SJSA1 (cell line): ENCODE measurements at regions not wholly inside any gene's neighbourhood (a gene's known extent, or its start where the extent isn't known, plus 50 kb on each side); places are given as distances from the start of the nearest gene placed in this dataset.
"Not testable (repeated sequence)": the region's sequence is repeated elsewhere in the genome, so short reads cannot be mapped to it uniquely, and the experiment has no call there.

Experiments
- DNase-seq, 2 experiments: peaks; one replicate each; pipeline ENCODE4 v3.0.0-alpha.2; 2015 to 2020; ENCODE audit warnings: low spot score in 2 of 2, low read depth in 1 of 2
- H3K27ac ChIP-seq: fragments of 250-450 bp; sonication (Bioruptor Pico); 2 replicates; pipeline ENCODE4 v1.5.1; 2020; ENCODE audit warnings: mild to moderate bottlenecking, moderate library complexity
- H3K27me3 ChIP-seq: fragments of 250-450 bp; sonication (Bioruptor Pico); replicated peaks from 2 replicates; pipeline ENCODE4 v1.5.1; 2020; ENCODE audit warnings: mild to moderate bottlenecking, moderate library complexity
- H3K36me3 ChIP-seq: fragments of 250-450 bp; sonication (Bioruptor Pico); 2 replicates; pipeline ENCODE4 v1.5.1; 2020; ENCODE audit warnings: mild to moderate bottlenecking
- H3K4me1 ChIP-seq: fragments of 250-450 bp; sonication (Bioruptor Pico); replicated peaks from 2 replicates; pipeline ENCODE4 v1.6.1; 2021; ENCODE audit warnings: mild to moderate bottlenecking
- H3K4me3 ChIP-seq: fragments of 250-450 bp; sonication (Bioruptor Pico); 2 replicates; pipeline ENCODE4 v1.5.1; 2020; ENCODE audit warnings: mild to moderate bottlenecking
- H3K9me3 ChIP-seq: fragments of 250-450 bp; sonication (Bioruptor Pico); replicated peaks from 2 replicates; pipeline ENCODE4 v1.5.1; 2020; ENCODE audit warnings: mild to moderate bottlenecking

- Histone ChIP-seq H3K4me1 (peaks cover 15% of the 10 kb centered on the region), H3K9me3 (no peaks in the 10 kb centered on the region), H3K27me3 (no peaks in the 10 kb centered on the region), H3K4me3 (no peak overlapping the region), H3K27ac (no peak overlapping the region), H3K36me3 (no peaks in the 10 kb centered on the region)
- no peak for DNase-seq
These were observed 355.4 kb upstream of the ZFHX3 start for GRCh38 chr16:73403291-73403690.

DNA sequence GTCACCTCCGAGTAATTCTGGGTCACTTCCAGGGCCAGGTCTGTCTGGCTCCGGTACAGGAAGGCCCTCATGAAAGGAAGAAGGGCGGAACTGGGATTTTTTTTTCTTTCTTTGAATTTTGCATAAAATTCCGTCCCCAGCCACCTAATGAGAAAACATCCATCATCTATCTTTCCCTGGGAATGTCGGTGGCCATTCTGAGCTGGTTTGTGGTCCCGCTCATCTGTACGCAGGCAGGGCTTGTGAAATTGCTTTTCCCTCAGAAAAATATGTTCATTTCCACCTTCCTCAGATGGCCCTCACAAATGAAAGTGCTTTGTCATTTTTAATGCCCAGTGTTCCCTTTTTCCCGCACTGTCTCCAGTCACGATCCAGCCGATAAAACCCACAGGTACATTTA is 353.0 kb upstream of the ZFHX3 start:
- no peak for DNase-seq
- Histone ChIP-seq H3K9me3 (no peaks in the 10 kb centered on the region), H3K4me1 (peaks cover 10% of the 10 kb centered on the region), H3K27ac (no peak overlapping the region), H3K27me3 (no peaks in the 10 kb centered on the region), H3K4me3 (no peak overlapping the region), H3K36me3 (no peaks in the 10 kb centered on the region)

DNA sequence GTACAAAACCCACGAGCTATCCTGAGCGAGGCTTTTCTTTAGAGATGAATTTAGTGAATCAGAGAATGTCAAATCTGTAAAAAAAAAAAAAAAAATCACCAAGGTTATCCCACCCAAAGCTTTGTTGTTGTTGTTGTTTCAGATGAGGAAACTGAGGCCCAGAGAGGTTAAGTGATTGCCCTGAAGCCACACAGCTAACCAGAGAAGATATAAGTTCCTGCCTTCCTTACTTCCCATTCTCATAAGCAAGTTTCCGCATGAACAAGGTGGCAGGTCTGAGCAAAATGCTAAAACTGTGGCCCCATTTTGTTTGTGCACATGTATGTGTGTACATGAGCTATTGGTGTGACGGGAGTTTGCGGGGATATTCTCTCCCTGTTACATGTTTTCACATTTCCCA is 352.1 kb upstream of the ZFHX3 start:
- Histone ChIP-seq H3K4me1 (peaks cover under 1% of the 10 kb centered on the region; the same call in 1 of the 2 replicates), H3K36me3 (no peaks in the 10 kb centered on the region), H3K27ac (no peak overlapping the region), H3K9me3 (no peaks in the 10 kb centered on the region), H3K27me3 (no peaks in the 10 kb centered on the region), H3K4me3 (no peak overlapping the region)
- DNase-seq: no peak

DNA sequence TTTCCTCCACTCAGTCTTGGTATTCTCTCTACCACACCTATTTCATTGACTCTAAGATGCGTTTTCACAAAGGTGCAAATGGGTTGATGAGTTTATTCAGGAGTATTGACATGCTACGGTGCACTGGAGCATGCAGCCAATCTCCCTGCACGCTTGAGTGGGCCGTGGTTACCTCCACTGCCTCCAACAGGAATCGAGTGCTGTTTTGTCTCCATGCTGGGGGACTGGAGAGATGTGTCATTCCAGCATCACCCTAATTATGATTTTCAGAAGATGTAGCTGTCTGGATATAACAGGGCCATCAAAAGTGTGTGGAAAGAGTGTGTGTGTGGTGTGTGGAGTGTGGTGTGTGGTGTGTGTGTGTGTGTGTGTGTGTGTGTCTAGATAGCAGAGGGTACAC is 351.6 kb upstream of the ZFHX3 start:
- no peak overlapping the region for H3K27ac ChIP-seq

GRCh38 chr16:73398604-73399003 is 350.7 kb upstream of the ZFHX3 start:
- not testable (repeated sequence) for DNase-seq, H3K9me3 ChIP-seq, H3K4me3 ChIP-seq, H3K27ac ChIP-seq, H3K27me3 ChIP-seq, H3K36me3 ChIP-seq, H3K4me1 ChIP-seq

More for the DNA sequence above, 351.6 kb upstream of the ZFHX3 start:
- Histone ChIP-seq H3K27me3 (no peaks in the 10 kb centered on the region), H3K4me1 (no peaks in the 10 kb centered on the region), H3K36me3 (no peaks in the 10 kb centered on the region), H3K4me3 (no peak overlapping the region), H3K9me3 (no peaks in the 10 kb centered on the region)
- DNase-seq: no peak

DNA sequence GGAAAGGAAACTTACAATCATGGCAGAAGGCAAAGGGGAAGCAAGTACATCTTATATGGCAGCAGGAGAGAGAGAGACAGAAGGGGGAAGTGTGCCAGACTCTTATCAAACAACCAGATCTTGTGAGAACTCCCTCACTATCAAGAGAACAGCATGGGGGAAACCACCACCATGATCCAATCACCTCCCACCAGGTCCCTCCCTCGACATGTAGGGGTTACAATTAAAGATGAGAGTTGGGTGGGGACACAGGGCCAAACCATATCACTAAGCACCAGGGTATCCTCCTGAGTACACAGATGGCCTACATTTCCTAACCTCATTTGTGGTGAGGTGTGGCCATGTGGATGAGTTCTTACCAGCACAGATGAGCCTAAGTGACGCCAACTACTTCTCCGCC is 348.6 kb upstream of the ZFHX3 start:
- Histone ChIP-seq H3K27ac (no peak overlapping the region), H3K36me3 (no peaks in the 10 kb centered on the region), H3K4me1 (no peaks in the 10 kb centered on the region), H3K9me3 (no peaks in the 10 kb centered on the region), H3K4me3 (no peak overlapping the region), H3K27me3 (no peaks in the 10 kb centered on the region)
- DNase-seq: no peak

- Histone ChIP-seq H3K27ac (0 out of 2 replicates have a peak overlapping the region, but pooled peaks have one; percentile 31), H3K36me3 (no peaks in the 10 kb centered on the region), H3K4me3 (no peak overlapping the region), H3K9me3 (no peaks in the 10 kb centered on the region), H3K4me1 (no peaks in the 10 kb centered on the region; the same call in 1 of the 2 replicates), H3K27me3 (no peaks in the 10 kb centered on the region)
- DNase-seq: peak; percentile 19 to 55
These were observed 343.0 kb upstream of the ZFHX3 start for GRCh38 chr16:73390936-73391335.

DNA sequence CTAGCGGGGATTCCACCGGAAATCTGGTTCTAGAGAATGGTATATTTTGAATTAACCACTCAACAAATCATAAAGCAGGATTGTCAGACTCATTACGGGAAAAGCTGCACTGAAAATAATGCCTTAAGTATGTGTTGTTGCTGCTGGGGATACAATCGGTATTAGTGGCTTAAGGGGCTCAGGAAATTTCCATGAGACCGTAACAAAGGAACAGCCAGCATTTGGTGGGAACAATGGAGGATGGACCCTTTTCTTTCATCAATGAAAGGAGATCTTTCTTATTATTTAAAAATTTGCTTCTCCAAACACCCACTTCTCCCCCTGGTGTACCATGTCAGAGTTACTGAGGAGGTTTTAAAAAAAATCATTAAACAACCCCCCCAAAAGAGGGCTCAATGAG is 342.6 kb upstream of the ZFHX3 start:
- Histone ChIP-seq H3K36me3 (no peaks in the 10 kb centered on the region), H3K27me3 (no peaks in the 10 kb centered on the region), H3K4me3 (no peak overlapping the region), H3K27ac (peak overlapping the region; percentile 31; the same call in 1 of the 2 replicates), H3K4me1 (no peaks in the 10 kb centered on the region; the same call in 1 of the 2 replicates), H3K9me3 (no peaks in the 10 kb centered on the region)
- DNase-seq: no peak

- no peak for DNase-seq
- no peaks in the 10 kb centered on the region for H3K36me3 ChIP-seq
These were observed 341.2 kb upstream of the ZFHX3 start for GRCh38 chr16:73389085-73389484.

GRCh38 chr16:73387979-73388378 is 340.1 kb upstream of the ZFHX3 start:
- no peaks in the 10 kb centered on the region; the same call in 1 of the 2 replicates for H3K4me1 ChIP-seq
- no peak overlapping the region for H3K27ac ChIP-seq
- DNase-seq: no peak
- no peaks in the 10 kb centered on the region for H3K27me3 ChIP-seq
- no peak overlapping the region for H3K4me3 ChIP-seq
- no peaks in the 10 kb centered on the region for H3K36me3 ChIP-seq
- no peaks in the 10 kb centered on the region for H3K9me3 ChIP-seq

More at GRCh38 chr16:73389085-73389484, 341.2 kb upstream of the ZFHX3 start:
- Histone ChIP-seq H3K9me3 (no peaks in the 10 kb centered on the region), H3K27ac (no peak overlapping the region), H3K27me3 (no peaks in the 10 kb centered on the region), H3K4me3 (no peak overlapping the region), H3K4me1 (no peaks in the 10 kb centered on the region; the same call in 1 of the 2 replicates)

DNA sequence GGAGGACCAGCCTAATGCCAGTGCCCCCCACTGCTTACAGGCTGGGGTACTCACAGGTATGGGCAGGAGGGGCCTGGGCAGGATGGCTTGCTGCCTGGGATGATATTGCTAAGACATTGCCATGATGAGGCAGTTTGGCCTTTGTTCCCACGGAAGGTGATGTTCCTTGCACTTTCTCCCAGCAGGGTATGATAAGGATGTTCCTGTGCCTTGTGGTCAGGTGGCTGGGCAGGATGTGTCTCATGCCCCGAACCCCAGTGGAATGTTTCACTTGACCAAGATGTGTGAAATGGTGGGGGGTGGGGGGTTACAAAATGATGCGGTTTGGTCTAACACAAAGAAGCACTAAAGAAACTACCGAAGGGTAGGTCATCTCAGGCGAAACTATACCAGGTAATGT is 337.8 kb upstream of the ZFHX3 start:
- H3K27me3 ChIP-seq: no peaks in the 10 kb centered on the region
- no peak overlapping the region for H3K27ac ChIP-seq
- no peak for DNase-seq
- H3K9me3 ChIP-seq: no peaks in the 10 kb centered on the region
- no peaks in the 10 kb centered on the region for H3K36me3 ChIP-seq
- H3K4me3 ChIP-seq: no peak overlapping the region
- H3K4me1 ChIP-seq: no peaks in the 10 kb centered on the region; the same call in 1 of the 2 replicates

- no peak for DNase-seq
- no peaks in the 10 kb centered on the region for H3K27me3 ChIP-seq
- no peak overlapping the region for H3K27ac ChIP-seq
These were observed 336.7 kb upstream of the ZFHX3 start for GRCh38 chr16:73384506-73385089.

DNA sequence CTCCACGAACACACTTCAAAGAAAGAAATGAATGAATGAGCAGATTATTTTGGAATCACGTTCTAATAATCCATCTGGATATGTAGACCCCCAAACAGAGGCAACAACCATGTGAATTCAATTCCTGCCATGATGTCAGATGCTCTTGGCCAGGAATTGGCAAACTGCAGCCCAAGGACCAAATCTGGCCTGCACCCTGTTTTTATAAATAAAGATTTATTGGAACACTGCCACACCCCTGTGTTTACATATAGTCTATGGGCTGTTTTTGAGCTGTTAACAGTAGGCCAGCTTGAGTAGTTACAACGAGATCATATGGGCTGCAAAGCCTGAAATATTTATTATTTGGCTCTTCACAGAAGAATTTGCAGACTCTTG is 336.0 kb upstream of the ZFHX3 start:
- H3K36me3 ChIP-seq: no peaks in the 10 kb centered on the region
- H3K27ac ChIP-seq: no peak overlapping the region
- H3K4me3 ChIP-seq: no peak overlapping the region
- no peaks in the 10 kb centered on the region for H3K9me3 ChIP-seq
- no peak for DNase-seq
- H3K27me3 ChIP-seq: no peaks in the 10 kb centered on the region
- no peaks in the 10 kb centered on the region for H3K4me1 ChIP-seq

More at GRCh38 chr16:73384506-73385089, 336.7 kb upstream of the ZFHX3 start:
- Histone ChIP-seq H3K4me3 (no peak overlapping the region), H3K9me3 (no peaks in the 10 kb centered on the region), H3K4me1 (no peaks in the 10 kb centered on the region), H3K36me3 (no peaks in the 10 kb centered on the region)

DNA sequence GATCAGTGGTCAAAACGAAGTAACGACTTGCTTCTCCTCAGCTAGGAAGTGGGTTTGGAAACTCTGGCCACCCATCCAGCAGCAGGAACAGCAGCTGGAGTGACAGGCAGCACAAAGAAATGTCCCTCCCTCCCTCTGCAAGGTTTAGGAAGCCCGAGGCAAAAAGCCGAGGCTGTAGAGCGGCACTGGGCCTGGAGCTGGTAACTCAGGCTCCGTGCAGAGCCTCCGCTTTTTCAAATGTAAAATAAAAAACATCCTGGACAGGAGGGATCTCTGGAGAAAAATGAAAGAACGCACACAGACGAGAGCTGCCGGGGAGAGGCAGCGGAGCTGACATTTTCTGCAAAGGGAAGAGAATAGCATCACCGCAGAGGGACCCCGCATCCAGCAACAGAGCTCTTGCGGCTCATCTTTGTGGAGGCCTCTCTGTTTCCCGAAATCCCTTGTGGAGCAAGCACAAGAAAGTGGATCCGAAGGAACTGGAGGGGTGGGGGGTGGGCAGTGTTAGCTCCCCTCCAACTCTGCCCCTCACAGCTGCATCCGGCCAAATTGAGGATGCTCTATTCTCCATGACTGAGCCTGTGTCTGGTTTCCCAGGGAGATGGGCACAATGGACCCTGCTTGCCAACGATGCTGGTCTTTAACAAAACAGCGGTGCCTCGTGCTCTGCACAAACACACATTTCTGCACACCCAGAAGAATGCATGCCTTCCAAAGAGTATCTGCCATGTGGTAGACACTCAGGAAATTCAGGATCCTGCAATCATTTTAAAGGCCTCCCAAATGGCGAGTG is 335.5 kb upstream of the ZFHX3 start:
- Histone ChIP-seq H3K27me3 (no peaks in the 10 kb centered on the region), H3K9me3 (no peaks in the 10 kb centered on the region), H3K27ac (no peak overlapping the region), H3K4me3 (no peak overlapping the region), H3K4me1 (no peaks in the 10 kb centered on the region), H3K36me3 (no peaks in the 10 kb centered on the region)
- DNase-seq: no peak
